ENCODE measurements at regions not wholly inside any gene's neighbourhood (a gene's known extent, or its start where the extent isn't known, plus 50 kb on each side); places are given as distances from the start of the nearest gene placed in this dataset.

DNA sequence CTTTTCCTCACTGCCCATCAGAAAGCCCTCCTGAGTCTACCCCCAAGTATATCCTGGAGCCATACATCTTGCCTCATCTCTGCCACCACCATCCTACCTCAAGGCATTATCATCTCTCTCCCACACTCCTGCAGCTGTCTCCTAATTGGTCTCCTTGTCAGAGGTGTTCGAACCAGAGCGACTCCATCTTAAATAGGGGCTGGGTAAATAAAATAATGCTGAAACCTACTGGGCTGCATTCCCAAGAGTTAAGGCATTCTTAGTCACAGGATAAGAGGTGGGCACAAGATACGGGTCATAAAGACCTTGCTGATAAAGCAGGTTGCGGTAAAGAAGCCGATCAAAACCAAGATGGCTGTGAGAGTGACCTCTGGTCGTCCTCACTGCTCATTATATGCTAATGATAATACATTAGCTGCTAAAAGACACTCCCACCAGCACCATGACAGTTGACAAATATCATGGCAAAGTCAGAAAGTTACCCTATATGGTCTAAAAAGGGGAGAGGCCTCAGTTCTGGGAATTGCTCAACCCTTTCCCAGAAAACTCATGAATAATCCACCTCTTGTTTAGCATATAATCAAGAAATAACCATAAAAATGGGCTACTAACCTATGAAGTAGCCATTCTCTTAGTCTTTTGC, 97.0 kb upstream of the C16orf82 start (continued):
- TF ChIP-seq, protein P1, sequence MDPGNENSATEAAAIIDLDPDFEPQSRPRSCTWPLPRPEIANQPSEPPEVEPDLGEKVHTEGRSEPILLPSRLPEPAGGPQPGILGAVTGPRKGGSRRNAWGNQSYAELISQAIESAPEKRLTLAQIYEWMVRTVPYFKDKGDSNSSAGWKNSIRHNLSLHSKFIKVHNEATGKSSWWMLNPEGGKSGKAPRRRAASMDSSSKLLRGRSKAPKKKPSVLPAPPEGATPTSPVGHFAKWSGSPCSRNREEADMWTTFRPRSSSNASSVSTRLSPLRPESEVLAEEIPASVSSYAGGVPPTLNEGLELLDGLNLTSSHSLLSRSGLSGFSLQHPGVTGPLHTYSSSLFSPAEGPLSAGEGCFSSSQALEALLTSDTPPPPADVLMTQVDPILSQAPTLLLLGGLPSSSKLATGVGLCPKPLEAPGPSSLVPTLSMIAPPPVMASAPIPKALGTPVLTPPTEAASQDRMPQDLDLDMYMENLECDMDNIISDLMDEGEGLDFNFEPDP (CRISPR knock-in tag; IDR thresholded peaks at IDR 0.05) = no peak
- no peak for TF ChIP-seq MBD1 (CRISPR knock-in tag; IDR thresholded peaks at IDR 0.05)
- no peak for TF ChIP-seq POLR2A (conservative IDR thresholded peaks at IDR 0.05)
- TF ChIP-seq NCOA2 (IDR thresholded peaks at IDR 0.05; ENCODE audit: partially characterized antibody in 2 of 2) = no peak
- TF ChIP-seq KHSRP (IDR thresholded peaks at IDR 0.05) = no peak
- TF ChIP-seq ETV5 (CRISPR knock-in tag; IDR thresholded peaks at IDR 0.05; ENCODE audit: low read depth) = no peak
- TF ChIP-seq SPI1 (IDR thresholded peaks at IDR 0.05; ENCODE audit: borderline replicate concordance, low read depth, low read length) = no peak
- TF ChIP-seq EP300 (IDR thresholded peaks at IDR 0.05; ENCODE audit: low read length) = no peak
- no peak for TF ChIP-seq CBX1 (IDR thresholded peaks at IDR 0.05; ENCODE audit: low read depth)
- peak; percentile 97 for TF ChIP-seq DDX20 (tag; IDR thresholded peaks at IDR 0.05; ENCODE audit: low read depth)
- TF ChIP-seq PHF20 (IDR thresholded peaks at IDR 0.05; ENCODE audit: partially characterized antibody) = no peak
- TF ChIP-seq, protein P2, sequence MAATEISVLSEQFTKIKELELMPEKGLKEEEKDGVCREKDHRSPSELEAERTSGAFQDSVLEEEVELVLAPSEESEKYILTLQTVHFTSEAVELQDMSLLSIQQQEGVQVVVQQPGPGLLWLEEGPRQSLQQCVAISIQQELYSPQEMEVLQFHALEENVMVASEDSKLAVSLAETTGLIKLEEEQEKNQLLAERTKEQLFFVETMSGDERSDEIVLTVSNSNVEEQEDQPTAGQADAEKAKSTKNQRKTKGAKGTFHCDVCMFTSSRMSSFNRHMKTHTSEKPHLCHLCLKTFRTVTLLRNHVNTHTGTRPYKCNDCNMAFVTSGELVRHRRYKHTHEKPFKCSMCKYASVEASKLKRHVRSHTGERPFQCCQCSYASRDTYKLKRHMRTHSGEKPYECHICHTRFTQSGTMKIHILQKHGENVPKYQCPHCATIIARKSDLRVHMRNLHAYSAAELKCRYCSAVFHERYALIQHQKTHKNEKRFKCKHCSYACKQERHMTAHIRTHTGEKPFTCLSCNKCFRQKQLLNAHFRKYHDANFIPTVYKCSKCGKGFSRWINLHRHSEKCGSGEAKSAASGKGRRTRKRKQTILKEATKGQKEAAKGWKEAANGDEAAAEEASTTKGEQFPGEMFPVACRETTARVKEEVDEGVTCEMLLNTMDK (IDR thresholded peaks at IDR 0.05; ENCODE audit: borderline replicate concordance, insufficient read depth, low read depth, low read length, poor library complexity, severe bottlenecking) = no peak
- TF ChIP-seq SRSF9 (IDR thresholded peaks at IDR 0.05; ENCODE audit: borderline replicate concordance, low read depth, low read length) = no peak
- TF ChIP-seq SNIP1 (IDR thresholded peaks at IDR 0.05; ENCODE audit: low read depth) = no peak
- TF ChIP-seq ZNF695 (CRISPR knock-in tag; IDR thresholded peaks at IDR 0.05) = no peak
- TF ChIP-seq SAP30 (IDR thresholded peaks at IDR 0.05; ENCODE audit: borderline replicate concordance, insufficient read depth, low read depth, low read length, poor library complexity, severe bottlenecking) = no peak
- TF ChIP-seq ZNF311 (CRISPR knock-in tag; IDR thresholded peaks at IDR 0.05) = no peak
- no peak for TF ChIP-seq ZNF274 (IDR thresholded peaks at IDR 0.05; ENCODE audit: borderline replicate concordance, low read depth, low read length)
- TF ChIP-seq SMAD3 (CRISPR knock-in tag; conservative IDR thresholded peaks at IDR 0.05) = peak; percentile 88
- TF ChIP-seq ZNF584 (CRISPR knock-in tag; IDR thresholded peaks at IDR 0.05; ENCODE audit: low read depth) = peak; percentile 90
- TF ChIP-seq KDM5B (IDR thresholded peaks at IDR 0.05; ENCODE audit: insufficient replicate concordance, low read depth, low read length) = no peak
- TF ChIP-seq FOS (IDR thresholded peaks at IDR 0.05; ENCODE audit: extremely low read depth, insufficient read length) = no peak
- no peak for TF ChIP-seq HMG20B (CRISPR knock-in tag; IDR thresholded peaks at IDR 0.05)
- TF ChIP-seq GTF2B (IDR thresholded peaks at IDR 0.05; ENCODE audit: extremely low read depth, insufficient read length) = no peak
- TF ChIP-seq E2F3 (CRISPR knock-in tag; IDR thresholded peaks at IDR 0.05) = peak; percentile 76; the same call in 1 of the 2 replicates
